AG08395 (cell line): ENCODE measurements at regions not wholly inside any gene's neighbourhood (a gene's known extent, or its start where the extent isn't known, plus 50 kb on each side); places are given as distances from the start of the nearest gene placed in this dataset.
A peak's percentile ranks its signal among the peaks of the same experiment; 100 is the strongest.

Source experiments
- DNase-seq: peaks from one replicate; pipeline ENCODE4 v3.0.0; 2012; ENCODE audit warnings: mixed read lengths, low spot score

DNA sequence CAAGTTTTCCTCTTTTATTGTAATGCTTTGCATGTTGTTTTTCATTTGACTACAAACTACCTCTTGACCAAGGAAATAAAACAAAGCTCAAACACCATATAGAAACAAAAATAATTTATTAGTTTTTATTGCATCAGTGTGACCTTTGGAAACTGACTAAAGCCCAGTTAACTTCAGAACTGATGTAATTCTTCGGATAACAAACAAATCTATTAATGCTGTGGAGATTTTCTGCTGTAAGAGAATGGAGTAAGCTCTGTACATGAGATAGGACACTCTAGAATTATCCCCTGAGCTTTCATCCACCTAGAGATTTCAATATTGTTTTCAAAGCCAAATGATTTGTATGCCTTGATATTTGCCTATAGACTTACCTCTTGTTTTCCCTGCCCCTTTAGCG, 154.0 kb upstream of the KCNK2 start:
- DNase-seq = no peak

DNA sequence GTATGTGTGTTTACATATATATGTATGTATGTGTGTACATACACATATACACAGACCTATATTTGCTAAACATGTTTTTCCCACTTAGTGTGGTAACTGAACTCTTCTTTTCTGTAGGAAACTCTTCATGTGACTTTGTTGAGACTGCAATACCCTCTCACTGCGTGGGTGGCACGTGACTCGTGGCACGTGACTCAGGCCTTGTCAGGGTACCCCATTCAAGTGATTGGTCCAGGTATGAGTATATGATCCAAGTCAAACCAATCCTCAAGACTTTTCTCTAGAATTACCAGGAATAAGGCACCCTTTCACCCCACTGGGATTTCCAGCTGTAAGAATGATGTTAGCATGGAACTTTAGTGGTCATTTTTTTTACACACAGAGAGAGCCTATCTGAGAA, 149.2 kb upstream of the KCNK2 start:
- DNase-seq = no peak

DNA sequence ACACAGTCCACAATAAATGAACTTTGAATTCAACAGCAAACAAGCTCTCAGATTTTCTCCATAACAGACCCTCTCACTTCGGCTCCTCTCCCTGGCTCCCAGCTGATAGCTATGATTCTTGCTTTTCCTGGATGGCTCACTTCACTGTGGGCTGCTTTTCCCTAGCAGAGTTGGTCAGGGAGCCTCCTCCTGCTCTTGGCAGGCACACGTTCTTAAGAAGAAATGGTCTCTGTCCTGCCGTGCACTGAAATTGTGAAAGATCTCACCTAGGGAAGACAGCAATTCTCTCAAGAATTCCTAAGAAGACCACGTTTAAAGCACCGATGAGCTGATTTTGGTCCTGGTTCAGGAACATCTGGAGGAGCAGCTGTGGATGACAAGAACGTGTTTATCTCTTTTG, 148.5 kb upstream of the KCNK2 start:
- peak; percentile 17 for DNase-seq

DNA sequence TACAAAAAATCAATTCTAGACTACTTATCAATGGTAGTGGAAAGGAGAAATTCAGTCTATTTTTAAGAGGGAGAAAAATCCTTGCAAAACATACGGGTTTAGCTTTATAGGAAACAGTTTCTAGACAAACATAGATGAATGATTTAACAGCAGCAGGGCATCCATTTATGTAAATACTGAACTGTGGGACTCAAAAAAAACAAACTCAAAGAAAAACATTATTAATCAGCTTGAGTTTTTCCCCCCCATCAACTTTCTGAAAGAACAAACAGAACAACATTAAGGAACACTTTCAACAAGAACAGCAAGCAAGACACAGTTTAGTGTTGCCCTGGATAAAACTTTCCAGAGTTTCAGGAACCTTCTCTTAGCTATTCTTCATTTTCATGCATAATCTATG, 147.3 kb upstream of the KCNK2 start:
- no peak for DNase-seq

DNA sequence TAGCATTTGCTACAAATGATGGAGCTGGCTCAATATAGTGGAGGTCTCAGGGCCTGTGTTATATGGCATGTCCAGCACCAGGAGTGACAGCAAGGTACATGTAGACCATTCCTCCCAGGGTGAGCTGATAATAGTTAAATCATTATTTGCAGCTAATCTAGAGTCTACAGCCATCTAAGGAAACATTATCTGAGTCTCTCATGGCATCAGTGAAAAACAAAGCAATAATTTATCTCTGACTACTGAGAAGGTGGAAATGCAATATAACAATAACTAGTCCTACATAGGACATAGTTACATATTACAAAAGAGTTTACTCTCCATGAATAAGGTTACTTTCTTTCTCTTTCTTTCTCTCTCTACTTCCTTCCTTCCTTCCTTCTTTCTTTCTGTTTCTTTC, 143.4 kb upstream of the KCNK2 start:
- DNase-seq = no peak

DNA sequence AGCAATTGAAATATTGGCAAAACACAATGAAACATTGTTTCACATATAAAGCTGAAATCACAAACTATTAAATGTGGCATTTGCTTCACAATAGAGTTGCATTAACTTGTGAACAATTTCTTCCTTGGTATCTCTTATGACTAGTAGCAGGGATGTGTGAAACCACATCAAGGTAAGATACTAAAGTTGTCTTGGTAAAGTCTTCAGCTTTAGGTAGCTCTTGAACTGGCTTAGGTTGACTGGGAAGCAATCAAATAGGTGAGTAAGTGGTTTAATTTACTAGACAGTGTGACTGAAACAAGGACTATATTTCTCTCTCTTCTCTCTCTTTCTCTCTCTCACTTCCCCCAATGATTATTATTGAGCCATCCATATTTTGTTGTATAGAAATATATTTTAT, 141.5 kb upstream of the KCNK2 start:
- no peak for DNase-seq

DNA sequence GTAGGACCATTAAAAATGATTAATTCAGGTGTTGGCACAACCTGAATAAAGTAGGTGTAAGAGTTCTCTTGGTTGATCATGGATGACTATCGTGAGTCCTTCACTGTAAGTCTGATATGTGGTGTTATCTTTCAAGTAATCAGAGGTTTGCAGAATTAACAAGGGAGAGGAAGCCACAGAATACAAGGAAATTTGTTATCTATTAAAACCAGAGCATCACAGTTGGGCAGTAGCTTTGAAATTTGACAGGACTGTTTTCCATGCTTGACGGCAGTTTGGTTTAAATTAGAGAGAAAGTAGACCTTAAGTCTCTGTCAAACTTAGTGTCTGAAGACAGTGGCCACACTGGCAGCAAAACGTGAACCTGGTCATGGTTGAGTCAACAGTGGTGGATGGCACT, 139.5 kb upstream of the KCNK2 start:
- no peak for DNase-seq

DNA sequence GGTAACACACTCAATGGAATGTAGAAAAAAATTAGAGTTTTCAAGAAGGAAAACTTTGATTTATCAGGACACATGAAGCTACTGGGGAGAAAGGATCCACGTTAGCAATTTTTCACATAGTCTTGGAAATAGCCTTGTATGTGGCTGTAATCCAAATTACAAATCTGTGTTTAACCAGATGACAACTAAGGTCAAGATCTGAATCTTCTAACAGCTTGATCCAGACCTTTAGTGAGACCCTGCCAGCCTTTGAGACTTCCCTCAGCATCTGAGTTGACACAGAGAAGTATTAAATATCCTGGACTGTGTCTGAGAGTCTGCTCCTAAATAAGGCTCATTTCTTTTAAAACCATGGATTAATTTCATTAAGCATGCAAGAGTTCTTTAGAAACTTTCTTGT, 135.9 kb upstream of the KCNK2 start:
- DNase-seq = no peak

DNA sequence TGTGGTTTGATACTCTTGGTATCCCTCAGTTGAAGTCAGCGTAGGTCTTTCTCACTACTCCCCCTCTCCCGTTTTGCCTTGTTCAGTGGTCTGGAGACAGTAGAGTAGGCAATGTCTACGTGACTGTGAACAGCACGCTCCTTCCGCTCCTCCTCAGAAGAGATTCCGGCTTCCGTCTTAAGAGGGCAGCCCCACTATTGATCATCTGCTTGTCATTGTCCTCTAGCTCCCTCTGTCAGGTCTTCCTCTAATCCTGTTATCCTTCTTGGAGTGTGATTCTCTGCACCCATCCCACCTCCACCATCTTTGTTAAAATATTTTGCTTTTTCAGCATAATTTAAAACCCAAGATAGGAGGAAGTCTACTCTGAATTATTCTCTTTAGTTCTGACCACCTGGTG, 129.9 kb upstream of the KCNK2 start:
- no peak for DNase-seq

DNA sequence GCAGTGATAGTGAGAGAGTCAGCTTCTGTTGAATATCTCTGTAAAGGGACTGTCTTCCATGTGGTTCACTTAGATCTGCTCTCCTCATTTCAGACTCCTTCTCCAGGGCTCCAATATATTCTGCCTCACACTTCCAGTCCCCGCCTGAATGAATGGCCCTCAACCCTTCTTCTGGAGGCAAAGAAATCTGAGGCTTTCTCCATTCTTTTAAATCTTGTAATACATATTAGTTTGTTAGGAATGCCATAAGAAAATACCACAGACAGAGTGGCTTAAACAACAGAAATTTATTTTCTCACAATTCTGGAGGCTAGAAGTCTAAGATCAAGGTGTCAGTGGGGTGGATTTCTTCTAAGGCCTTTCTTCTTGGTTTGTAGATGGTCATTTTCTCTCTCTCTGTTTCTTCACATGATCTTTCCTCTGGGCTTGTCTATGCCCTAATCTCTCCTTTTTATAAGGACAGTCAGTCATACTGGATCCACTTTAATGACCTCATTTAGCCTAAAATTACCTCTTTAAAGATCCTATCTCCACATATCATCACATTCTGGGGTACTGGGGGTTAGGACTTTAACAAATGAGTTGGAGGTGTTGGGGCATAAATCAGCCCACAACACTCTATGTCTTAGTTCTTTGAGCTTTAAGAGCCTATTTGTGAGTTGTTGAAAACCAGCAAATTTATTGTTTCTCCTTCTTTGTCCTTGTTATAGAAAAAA, 128.5 kb upstream of the KCNK2 start:
- no peak for DNase-seq

DNA sequence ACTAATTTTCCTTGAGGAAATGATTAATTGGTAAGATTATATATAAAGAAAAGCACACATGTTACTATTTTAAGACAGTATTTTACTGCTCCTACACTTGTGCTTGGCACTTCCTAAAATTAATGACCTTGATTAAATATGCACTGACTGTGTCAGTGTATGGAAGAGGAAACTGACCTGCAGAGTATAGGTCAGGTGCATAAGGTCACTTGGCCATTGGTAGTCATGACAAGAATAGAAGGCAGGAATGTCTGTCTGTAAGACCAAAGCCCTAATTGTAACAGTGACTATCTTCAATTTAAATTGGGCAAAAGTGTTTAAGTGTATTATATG, 128.0 kb upstream of the KCNK2 start:
- DNase-seq = no peak

DNA sequence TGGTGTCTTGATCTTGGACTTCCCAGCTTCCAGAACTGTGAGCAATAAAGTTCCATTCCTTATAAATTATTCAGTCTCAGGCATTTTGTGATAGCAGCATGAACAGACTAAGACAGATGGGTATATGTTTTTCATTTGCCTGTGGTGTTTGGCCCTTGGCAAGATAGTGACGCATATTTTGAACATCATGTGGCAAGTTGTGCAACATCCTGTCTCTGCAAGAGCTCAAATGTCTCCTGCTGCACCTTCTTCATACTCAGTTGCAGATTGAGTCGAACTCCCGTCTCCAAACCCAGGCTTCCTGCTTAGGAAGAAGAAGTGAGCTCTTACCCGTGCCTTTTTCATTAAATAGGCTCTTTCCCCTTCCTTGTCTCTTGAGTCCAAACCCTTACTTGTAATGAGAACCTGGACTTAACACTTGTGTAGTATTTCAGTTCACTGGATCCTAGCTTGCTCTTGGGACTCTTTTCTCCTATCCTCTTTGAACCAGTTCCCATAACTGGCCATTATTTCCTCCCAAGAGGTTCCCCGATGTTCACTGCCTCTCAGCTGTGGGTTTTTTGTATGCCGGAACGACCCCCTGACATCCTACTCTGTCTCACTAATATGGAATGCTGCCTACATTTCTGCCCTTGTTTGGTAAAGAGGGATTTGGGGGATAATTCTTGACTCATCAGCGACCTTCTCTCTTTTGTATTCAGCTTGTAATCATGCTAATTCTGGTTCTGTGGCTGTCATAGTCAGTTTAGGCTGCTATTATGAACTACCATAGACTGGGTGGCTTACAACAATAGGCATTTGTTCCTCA, 125.0 kb upstream of the KCNK2 start:
- peak; percentile 91 for DNase-seq

DNA sequence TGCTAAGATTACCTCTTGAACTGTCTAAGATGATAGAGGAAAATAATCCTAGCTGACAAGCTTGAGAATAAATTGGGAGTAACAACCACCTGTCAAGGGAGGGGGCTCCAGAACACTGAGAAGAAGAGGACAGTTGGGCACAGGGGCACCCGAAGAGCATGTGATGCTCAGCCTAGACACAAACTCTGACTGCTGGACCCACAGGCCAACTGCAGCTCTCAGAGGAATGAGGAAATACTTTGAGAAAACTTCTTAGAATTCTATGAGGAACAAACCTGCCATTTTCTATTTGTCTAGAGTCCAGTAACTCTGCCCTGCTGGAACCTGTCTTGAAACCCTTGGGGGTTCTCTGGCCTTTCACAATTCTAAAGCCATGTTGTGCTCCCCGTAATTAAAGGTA, 124.1 kb upstream of the KCNK2 start:
- no peak for DNase-seq

DNA sequence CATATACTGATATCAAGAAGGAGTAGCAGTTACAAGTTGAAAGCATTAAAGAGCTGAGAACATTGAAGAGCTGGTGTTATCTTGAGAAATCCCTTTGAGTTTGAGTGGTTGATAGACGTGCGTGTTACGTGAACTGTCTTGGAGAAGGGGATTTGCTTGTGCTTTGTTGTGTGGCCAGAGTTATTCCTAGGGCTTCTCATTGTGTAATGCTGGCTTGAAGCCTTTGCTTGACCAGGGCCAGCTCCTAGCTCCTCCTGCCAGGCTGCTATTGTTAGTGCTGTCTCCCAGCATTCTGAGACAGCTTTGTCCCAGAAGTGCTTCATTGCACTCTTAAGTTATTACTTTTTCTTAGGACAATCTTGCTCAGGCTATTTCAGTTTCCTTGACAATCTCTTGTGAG, 116.2 kb upstream of the KCNK2 start:
- DNase-seq = peak; percentile 76

DNA sequence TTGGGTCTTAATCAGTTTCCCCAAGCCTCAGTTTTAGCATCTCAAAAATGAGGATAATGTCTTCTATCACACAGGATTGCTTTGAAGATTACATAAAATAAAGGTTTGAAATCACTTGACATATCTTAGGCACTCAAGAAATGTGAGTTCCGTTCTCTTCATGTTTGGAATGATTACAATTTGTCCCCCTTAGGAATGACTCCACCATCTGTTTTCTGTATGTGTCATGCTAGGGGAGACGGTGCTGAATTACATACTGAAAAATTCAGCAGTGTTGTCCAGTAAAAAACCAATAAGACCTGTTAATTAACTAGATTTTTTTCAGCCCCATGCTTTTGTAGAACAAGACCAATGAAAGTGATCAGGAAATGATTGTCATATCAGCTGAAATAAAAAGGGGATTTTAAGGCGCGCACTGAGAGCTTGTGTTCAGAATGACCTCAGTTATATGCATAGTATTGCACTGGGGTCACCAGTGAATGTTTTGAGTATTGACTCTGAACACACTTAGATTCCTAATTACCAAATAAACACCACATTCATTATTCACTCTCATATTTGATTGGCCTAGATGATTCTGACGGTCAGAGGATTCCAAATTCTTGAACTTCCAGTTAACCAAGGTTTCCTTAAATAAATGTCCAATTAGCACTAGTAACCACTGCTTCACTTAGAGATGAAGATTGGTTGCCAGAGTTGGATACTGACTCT, 114.5 kb upstream of the KCNK2 start:
- DNase-seq = peak; percentile 57

DNA sequence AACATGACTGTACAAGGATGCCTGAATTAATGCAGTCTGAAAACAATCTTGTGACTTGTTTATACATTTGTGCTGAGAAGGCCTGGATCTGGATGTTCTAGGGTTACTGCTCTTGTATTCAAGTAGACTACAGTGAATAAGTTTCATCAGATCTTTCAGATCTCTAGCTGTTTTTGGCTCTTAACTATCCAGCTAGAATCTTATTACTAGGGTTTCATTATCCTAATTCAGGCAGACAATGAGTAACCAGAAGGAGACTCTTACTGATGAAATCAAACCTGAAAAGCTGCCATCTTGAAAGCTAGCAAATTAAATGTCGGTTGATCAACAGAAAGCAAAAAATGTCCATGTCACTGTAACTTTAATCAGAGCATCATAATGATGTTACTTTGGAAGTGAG, 112.5 kb upstream of the KCNK2 start:
- DNase-seq = no peak

DNA sequence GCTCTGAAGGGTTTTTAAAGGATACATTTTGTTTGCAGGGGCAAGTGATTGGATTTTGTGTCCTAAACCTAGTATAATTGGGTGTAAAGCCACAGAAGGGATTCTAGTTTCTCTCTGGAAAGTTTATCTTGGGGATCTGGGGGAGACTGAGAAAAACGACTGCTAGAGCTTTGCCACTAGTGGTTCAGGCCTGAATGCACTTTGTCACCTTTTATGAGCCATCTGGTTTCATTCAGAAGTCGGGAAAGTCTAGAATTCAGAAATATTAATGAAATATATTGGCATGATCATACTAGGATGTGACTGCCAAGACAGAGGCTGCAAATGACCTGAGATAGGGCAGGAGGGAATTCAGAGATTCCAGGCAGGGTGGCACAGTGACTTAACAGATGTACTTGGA, 111.5 kb upstream of the KCNK2 start:
- DNase-seq = no peak

DNA sequence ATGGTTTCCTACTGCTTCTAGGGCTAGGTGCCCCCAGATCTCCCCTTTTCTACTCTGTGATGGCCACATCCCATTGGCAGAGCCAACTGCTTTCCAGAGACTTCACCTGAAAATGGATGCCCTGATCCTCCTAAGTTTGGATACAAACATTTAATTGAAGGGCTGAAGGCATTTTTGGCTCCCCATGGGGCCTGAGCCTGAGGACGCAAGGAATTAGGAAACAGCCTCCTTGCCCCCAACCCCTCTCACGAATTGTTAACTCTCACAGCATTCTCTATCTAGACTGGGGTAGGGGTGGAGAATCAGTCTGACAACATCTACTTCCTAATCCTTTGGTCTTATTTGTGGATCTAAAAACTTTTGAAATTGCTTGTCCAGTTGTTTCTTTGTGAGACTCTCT, 108.5 kb upstream of the KCNK2 start:
- DNase-seq = no peak

DNA sequence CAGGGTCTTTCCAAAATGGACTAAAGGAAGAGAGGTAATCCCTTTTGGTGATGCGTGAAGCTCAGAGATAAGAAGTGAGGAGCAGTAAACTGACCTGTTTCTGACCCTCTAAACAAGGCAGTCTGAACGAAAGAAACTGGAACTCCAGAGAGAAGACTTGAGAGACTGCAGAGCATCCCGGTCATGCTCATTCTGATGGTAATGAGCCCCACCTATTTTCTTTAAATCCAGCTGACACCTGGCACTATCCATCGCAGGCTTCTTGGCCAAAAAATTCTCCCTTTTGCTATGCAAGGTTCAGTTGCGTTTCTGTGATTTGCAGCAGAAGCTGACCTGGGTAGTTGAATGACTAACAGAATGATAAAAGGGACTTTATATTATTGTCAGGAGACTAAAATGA, 105.9 kb upstream of the KCNK2 start:
- DNase-seq = no peak

DNA sequence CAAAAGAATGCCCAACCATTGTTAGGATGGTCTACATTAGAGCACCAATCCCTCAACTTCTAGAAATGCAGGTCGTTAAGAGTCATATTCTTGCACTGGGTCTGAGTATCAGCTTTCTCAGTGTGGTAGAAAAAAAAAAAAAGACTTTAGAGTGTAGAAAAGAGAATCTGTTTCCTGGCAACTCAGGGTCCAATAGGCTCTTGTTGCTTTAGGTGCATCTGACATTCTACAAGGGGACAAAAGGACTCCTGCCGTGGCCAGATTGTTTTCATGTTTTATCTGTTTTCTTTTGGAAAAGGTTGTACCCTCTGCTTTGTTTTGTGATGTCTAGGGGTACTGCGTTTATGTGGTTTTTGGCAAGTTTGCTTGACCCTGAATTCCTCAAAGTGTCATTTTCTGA, 105.4 kb upstream of the KCNK2 start:
- no peak for DNase-seq

DNA sequence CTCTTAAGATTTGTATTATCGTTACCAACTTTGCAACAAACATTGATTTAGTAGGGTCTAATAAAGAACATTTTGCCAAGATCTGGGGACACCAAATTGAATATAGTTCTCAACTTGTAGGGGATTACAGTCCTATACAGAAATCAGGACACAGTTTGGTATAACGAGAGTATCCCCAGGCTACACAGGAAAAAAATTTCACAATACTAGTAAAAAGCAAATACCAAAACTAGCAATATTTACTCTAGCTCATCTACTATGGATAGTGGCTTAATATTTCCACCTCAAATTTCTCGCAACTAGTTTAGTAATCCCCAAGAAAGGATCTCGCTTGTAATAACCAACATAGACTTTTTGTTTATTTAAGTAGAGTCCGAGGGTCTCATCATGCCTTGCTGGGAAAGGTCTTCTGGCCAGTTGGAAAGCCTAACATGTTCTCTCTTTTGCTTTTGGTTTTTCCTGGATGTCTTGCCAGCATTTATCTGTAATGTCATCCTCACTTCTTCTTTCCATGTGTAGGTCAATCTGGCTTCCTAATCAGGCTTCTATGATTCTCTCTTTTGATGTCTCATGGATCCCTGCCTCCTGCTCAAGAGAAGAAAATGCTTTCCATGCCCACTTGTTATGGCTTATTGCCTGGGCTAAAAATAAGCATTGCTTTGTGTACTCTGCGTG, 104.7 kb upstream of the KCNK2 start:
- no peak for DNase-seq

DNA sequence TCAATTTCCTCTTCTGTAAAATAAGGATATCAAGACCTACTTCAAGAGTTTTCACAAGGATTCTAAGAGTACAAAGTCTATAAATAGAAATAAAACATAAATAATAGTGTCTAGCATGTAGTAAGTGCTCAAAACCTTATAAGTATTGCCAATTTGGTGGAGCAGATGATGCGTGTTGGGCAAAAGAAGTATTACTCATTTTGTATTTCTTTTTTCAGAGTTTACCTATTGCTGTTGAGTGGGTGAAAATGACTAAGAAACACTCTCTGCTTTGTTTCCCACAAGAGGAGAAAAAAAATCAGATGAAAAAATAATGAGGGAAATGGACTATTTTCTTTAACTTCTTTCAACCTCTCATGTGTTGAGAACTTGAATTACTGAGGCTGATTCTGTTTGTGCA, 103.3 kb upstream of the KCNK2 start:
- DNase-seq = no peak

DNA sequence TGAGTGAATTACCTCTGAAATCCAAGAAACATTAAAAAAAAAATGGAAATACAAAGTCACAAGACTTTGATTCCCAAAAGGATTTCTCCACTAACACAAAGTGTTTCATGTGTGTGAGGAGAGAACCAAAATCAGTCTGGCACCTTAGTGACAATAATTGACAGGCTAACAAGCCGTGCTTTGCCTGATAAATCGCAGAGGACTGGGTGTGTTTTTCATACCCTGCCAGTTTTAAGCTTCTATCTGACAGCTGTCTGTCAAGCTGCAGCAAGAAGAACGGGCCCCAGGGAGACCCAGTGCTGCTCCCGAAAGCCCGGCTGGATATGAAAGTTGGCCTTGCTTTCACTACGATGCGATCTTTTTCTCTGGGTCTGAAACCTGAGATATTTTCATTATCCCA, 101.6 kb upstream of the KCNK2 start:
- no peak for DNase-seq
